HG03565 (cell line): ENCODE measurements at regions not wholly inside any gene's neighbourhood (a gene's known extent, or its start where the extent isn't known, plus 50 kb on each side); places are given as distances from the start of the nearest gene placed in this dataset.

Experiments used
- ATAC-seq: cut with Tn5 transposase; IDR thresholded peaks from one replicate; pipeline ENCODE4 v1.9.1; 2021; ENCODE audit warnings: mild to moderate bottlenecking, moderate library complexity; ENCODE audit not compliant: unreplicated experiment

DNA sequence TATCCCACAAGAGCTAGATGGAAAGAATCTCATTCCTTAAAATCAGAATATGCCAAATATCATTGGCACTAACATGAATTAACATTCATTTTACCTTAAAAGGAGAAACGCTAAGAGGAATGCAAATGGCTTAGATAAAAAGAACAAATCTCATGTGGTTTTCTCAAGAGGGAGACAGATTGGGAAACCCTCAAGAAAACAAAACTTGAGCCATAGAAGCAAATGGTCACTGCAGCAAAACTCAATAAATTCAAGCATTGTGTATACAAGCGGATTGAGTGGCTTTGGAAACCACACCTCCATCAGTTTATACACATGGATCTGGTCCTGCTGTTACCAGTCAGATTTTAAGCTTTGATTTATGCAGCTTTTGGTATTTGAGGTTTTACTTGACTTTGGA, 1331.8 kb upstream of the ZEB2 start:
- no peak for ATAC-seq

DNA sequence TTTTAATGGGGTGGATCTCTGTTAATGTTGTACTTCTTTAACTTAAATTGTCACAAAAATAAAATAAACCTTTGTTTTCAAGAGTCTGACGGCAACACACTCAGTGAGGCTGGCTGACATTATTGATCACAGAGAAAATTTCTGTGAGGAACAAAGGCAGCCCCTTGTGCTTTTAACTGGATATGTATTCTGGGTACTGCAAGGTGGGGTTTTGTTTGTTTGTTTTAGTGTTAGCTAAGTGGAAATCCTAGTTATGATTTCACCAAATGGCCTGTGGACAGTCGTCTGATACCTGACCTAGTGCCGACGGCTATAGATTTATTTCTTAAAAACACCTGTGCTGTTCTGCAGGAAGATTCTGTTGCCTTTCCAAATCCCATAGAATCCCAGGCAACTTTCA, 1329.5 kb upstream of the ZEB2 start:
- no peak for ATAC-seq

DNA sequence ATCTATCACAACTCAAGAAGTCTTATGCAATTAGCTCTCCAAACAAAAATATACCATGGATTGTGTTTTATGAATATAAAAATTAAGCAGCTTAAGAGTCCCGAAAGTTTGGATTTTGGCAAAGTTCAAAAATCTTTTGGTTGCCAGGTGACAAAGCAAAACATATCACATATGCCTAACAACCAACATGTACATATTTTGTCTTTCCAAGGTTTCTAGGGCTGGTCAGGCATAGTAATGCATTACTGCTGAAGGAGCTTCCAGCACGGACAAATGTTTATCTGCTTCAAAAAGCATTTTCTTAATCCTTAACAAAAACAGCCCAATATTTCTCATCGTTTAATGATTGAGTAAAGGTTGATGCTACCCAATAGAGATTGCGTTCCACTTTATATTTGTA, 1327.1 kb upstream of the ZEB2 start:
- ATAC-seq, result no peak

DNA sequence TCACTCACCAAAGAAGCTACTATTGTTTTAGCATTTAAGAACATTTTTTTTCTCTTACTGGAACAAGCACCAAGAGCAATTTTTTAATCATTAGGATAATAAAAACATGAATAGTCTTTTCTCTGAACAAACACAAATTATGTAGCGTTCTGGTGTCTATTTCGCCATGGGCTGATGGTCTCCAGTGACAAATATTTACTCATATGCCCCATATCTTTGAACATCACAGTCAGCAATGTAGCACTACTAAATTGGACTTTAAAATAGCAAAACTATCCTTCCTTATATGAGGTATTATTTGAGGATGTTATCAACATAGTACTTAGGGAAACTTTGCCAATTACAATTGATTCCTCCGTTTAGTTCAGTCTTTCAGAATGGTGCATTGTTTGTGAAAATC, 1326.0 kb upstream of the ZEB2 start:
- no peak for ATAC-seq

DNA sequence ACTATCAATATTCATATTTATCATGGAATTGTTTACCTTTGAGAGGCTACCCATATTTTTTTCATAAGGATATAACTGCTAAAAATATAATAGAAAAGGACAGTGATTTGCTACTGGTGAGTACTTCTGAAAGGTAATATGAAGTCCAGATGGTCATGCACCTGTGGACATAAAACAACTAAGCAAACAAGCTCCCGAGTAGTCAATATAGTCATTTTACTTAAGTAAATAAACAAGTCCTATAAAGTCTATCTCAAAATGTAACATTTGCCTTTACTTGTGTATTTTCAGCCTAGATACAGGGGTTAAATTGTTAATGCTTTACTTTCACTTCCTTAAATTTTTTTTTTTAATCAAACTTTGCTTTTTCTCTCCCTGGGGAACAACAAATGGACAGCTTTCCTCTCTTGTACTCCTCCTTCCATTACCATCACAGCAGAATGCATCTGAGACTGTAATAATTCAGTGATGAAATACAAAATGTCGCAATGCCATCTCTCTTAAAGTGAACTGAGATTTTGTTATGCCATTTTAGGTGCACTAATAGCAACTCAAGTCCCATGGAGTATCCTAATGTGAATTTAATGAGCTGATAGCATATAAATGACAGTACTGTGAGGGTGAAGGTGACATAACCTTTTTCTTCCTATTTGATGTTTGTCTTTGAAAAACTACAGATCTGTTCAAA, 1325.4 kb upstream of the ZEB2 start:
- ATAC-seq, result no peak

DNA sequence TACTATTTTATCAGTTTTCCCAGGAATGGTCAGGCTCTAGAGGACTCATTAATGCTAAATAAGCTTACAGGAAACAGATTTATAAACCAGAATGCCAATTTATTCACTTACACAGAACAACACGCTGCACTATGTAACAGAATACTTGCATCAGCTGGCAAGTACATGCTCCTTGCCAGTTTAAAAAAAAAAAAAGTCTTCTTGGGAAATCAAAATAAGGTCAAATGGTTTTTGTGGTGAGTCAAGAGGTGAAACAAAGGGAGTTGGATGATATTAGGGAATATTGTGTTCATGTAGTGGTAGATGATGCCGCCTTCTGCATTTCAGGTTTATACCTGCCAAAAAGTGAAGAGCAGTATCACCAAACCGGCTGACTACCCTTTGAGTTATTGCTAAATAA, 1322.1 kb upstream of the ZEB2 start:
- no peak for ATAC-seq

DNA sequence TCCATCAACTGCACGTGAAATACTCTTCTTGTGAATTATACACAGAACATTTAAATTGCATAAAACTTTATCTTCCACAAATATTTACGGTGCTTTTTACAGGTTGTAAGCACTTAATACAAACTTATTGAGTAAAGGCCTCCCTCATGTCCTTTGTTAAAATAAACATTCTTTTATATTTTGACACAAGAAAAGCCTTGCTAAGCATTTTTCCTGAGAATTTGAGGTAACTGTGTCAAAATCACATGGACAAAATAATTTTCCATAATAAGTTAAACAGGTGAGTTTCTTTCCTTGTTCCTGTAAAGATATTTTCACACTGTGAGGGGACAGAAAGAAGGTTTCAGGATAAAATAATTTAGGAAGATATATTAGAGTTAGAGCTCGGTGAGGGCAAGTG, 1317.1 kb upstream of the ZEB2 start:
- no peak for ATAC-seq

DNA sequence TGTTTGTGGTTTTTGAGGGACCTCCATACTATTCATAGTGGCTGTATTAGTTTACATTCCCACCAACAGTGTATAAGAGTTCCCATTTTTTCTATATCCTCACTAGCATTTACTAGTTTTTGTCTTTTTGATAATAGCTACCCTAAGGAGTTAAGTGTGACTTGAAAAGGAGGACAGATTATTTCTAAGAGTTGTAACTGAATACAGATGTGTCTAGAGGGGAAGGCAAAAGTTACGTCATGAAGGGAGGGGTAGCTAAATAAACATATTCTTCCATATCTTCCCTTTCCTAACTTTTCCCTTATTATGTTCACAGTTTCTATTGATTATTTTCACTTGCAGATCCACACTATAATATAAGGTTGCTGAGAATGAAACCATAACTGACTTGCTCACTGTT, 1315.7 kb upstream of the ZEB2 start:
- ATAC-seq, result no peak

DNA sequence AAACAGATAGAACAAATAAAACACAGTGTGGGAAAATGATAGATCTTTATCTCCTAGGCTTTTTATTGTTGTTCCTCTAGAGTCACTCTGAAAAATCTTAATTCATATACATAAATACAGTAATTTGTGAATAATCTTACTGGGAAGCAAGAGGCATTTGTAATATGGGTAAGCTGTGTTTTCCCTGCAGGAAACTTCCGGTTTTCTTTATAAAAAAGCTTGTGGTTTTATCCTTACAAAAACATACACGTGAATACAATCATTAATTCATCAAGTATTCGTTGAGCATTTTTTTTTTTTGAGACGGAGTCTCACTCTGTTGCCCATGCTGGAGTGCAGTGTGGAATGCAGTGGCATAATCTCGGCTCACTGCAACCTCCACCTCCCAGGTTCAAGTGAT, 1312.8 kb upstream of the ZEB2 start:
- no peak for ATAC-seq

DNA sequence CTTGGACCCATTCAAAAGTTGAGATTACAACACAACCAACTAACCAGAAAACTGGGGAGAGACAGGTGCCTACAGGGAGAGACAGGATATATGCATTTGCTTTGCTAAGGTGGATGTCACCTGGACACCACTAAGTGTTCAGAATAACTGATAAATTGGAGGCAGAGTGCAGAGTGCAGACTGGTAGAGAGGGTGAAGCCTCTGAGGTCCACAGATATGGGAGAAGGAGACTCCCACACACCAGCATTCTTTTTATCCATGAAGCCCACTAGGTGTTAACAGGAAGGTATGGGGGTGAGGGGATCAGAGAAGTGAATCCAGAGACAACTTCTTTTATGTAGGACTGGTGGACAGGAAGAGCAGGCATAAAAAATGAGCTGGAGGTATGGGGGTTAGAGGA, 1310.0 kb upstream of the ZEB2 start:
- ATAC-seq, result no peak

DNA sequence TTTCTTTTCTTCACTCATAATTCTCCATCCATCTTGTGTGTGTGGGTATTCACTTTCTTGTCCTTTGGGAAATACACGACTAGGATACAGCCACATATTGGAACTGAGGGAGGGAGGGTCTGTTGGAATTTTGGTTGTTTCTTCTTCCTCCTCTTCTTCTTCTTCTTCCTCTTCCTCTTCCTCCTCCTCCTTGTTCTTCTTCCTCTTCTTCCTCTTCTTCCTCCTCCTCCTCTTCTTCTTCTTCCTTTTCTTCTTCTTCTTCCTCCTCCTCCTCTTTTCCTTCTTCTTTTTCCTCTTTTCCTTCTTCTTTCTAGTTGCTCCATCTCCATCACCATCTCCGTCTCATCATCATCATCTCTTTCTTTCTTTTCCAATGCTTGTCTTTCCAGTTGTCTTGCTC, 1307.3 kb upstream of the ZEB2 start:
- ATAC-seq, result no peak

DNA sequence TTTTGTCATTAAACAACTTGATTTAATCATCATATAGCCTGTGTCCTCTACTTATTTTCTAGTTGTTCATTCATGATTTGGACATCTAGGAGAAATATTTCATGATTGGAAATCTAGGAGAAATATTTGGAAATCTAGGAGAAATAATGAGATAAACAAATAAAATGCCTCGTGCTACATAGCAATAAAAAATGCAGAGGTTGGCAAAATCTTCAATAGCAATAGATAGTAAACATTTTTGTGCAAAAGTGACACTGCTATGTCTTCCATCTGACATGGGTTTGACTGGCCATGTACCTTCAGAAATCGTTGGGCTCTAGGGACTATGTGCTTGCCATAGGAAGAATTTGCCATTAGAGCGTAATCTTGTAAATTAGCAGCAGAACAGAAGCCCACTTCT, 1304.5 kb upstream of the ZEB2 start:
- no peak for ATAC-seq

DNA sequence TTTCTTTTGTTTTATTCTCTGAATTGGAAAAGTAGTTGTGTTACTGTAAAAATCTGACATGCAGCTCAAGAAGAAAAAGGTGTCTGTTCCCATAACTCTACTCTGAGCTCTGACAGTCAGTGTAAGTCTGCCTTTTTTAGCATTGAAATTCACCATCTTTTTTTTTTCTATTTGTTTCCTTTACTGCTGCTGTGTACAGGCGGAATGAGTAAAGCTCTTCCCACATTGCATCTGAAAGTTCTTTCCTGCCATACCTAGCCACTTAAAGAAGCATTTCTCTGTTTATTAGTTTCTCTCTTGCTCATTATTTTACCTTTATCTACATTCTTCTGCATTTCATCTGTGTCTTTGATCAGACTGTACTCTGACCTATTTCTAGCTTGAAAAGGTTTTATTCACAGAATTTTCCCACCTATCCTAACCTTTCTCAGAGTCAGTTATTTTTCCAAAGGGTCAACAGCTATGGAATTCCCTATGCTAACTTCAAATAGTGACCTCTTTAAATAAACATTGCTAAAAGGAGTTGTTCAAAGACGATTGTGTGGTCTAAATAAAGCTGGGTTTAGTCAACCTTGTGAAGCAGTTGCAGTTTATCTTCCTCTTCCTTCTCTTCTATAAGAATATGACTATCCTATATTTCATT, 1303.1 kb upstream of the ZEB2 start:
- ATAC-seq, result no peak

DNA sequence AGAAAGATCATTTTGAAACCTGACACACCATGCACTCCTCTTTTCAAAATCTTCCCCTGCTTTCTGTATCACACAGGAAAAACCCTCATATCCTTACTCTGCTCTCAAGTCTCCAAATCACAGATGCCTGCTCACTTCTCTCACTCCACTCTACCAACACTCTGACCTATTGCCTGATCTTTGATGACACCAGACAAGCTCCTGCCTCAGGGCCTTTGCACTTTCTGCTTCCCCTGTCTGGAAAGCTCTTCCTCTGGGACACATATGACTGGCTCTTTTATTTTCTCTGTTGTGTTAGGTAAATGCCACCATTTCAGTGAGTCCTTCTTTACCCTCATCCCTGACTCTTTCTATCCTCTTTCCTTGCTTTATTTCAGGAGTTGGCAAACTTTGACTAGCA, 1300.7 kb upstream of the ZEB2 start:
- no peak for ATAC-seq

DNA sequence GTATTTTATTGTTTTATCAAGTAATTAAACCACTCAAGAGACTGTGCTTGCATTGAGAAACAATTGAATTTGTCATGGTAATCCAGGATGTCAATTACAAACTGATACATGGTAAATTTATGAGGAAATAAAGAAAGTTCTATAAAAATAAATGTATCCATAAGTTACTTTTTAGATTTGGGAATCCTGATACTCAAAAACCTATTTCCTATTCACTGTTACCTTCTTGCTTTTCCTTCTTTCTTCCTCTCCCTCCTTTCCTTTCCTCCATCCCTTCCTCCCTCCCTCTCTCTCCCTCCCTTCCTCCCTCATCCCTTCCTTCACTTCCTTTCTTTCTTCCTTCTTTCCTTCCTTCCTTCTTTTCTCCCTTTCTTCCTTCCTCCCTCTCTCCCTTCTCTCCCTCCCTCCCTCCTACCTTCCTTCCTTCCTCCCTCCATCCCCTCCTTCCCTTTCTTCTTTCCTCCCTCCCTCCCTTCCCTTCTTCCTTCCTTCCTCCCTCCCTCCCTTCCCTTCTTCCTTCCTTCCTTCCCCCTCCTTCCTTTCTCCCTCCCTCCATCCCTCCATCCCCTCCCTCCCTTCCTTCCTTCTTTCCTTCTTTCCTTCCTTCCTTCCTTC, 1299.1 kb upstream of the ZEB2 start:
- no peak for ATAC-seq

DNA sequence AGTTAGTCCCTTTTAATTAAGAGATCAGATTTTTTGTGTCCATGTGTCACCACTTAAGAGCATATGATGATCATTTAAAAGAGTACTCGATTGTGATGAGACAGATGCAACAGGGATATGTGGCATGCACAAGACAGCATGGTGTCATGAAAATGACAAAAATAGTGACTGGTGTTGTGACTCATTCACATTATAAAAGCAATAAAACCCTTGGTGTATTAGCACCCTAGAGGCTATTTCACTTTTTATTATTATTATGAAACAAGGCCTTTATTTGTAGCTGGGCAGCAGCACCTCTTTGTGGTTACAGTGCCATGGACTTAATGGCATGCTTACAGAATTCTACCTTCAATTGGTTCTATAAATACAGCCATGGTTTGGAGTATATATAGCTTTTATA, 1296.0 kb upstream of the ZEB2 start:
- no peak for ATAC-seq

DNA sequence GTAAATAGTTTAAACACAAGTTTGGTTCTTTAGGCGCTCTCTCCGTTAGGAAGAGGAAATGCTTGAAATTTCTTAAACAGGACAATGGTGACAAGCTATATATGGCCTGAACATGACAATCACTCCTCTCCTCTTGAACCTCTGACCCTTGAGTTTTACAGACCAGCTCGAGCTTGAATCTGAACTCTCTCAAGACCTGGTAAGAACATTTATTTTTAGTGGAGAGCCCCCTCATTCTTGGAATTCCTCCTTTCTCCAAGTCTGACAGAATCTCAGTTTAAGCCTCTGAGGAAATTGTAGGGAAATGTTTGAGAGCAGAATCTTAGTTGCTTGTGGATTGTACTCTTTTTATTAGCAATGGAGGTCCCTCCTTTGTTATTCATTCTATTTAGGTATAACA, 1293.6 kb upstream of the ZEB2 start:
- no peak for ATAC-seq

DNA sequence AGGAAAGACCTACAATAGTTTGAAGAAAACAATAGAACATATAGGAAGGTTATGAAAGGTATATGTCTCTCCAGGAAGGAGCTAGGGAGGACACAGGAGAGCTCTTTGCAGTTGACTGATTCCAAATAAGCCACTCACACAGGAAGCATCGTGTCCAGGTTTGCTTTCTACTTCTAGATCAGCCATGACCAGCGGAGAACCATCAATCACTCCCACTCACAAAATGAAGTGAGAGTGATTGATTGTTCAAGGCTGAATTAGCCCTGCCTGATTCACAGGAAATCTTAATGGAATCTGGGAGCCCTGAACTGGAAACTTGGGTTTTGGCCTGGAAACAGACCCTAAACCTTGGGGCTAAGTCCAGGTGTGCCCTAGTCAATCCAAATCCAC, 1292.2 kb upstream of the ZEB2 start:
- no peak for ATAC-seq

DNA sequence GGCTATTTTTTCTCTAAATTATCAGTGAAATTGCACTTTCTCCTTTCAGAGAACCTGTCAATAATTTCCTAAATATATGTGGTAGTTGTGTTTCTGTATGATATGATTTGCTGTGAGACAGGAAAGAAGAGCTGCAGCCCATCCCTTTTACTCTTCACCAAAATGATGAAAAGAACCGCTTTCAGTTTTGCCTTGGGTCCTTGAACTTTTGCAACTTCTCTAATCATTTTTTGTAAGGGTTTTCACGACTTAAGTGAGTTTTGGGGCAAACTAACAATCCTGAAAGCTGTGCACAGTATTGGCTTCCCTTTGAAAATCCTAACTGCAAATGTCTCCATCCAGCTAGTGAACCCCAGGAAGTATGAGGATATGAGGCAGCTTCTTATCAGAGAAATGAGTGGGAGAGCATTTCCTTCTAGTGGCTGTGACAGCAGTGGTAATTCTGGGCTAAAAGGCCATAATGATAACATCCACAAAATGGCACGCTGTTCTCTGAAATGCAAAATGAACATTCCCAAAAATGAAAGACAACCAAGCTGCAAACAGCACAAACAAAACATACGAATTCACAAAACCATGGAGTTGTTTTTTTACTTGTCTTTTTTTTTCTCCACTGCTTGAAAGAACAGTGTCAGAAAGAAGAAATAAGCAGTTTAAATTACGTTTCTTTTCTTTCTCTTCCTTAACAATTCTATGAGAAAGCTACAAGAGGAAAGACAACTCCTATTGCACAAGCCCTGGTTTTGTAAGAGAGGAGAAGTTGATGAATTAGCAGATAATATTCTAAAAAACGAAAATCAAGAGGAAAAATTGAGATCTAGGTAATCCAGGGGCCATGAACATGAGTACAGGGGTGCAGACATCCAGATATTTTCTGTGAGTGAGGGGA, 1291.6 kb upstream of the ZEB2 start:
- ATAC-seq, result no peak

DNA sequence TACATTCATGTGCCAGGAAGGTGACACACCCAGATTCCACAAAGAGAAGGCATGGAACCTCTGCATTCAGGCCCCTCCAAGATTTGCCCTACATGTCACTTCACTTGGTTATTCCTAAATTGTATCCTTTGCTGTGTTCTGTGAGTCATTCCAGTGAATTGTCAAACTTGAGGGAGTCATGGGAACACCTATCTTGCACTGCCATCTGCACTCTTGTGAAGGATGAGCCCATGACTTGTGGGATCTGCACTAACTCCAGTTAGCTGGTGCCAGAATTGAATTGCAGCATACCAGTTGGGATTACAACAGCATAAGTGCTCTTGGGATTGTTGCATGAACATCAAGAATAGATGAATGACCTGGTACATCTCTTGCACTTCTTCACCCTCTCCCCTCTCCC, 1288.0 kb upstream of the ZEB2 start:
- no peak for ATAC-seq

DNA sequence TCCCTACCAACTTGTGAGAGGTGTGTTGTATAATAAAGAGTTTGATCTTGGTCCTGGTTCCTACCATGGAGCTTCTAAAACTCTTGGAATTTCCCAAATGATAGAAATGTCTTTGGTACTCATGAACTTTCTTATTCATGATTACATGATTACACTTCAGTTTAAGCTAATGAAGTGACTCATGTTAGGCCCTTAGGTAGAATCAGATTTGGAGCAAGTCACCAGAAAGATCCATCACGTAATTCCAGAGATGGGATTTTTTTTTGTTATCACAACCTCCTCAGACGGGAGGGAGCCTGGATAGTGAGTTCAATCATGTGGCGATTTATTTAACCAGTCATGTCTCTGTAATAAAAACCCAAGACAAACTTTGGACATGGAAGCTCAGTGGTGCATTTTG, 1287.6 kb upstream of the ZEB2 start:
- ATAC-seq, result no peak

DNA sequence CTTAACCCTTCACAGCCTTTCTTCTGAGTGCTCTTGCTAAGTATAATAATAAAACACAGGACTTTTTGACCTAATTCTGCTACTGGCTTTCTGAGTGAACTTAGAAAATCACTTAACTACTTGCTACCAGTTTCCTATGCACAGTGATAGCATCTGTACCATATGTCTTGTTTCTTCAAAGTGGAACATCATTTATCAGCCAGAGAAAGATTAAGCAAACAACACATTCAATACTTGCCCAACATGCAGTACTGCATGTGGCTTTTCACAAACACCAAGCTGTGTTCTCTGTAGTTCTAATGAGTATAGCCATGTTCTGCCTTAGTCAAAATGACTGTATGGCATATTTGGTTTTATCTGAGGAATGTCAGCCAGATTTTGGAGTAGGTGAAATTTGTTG, 1286.6 kb upstream of the ZEB2 start:
- ATAC-seq, result no peak
